Panc1 (cell line): ENCODE measurements at regions not wholly inside any gene's neighbourhood (a gene's known extent, or its start where the extent isn't known, plus 50 kb on each side); places are given as distances from the start of the nearest gene placed in this dataset.

Experiments used
- ATAC-seq: fragments of 200-7000 bp; cut with Tn5 transposase; 2 replicates; pipeline ENCODE4 v1.9.1; 2020; ENCODE audit warnings: mild to moderate bottlenecking, moderate library complexity
- BruUV-seq: library from RNA; stranded (reverse); fragments of 400-500 nt; replicated peaks from 2 replicates; lab custom pipeline; 2021; lab: Mats Ljungman, UMichigan
- CTCF ChIA-PET: fragments of 300-600 bp; sonication (Branson Sonifier 250); formaldehyde crosslinking; loops from one replicate; lab custom pipeline; 2022; ENCODE audit warnings: antibody characterized with exemption; lab: Charles Lee
- POLR2A ChIA-PET: fragments of 300-600 bp; sonication (Branson Sonifier 250); formaldehyde crosslinking; loops from one replicate; lab custom pipeline; 2022; ENCODE audit warnings: antibody characterized with exemption; lab: Charles Lee
- DNase-seq: peaks from one replicate; pipeline ENCODE4 v3.0.0-alpha.2; 2010; ENCODE audit warnings: low read depth, low spot score
- H3K27ac ChIP-seq: 2 replicates; pipeline ENCODE4 v1.5.1; 2011; ENCODE audit warnings: mild to moderate bottlenecking, low read length, inconsistent platforms
- H3K27me3 ChIP-seq: fragments of 200-500 bp; sonication (Bioruptor generic); 2 replicates; pipeline ENCODE4 v1.6.0; 2014; ENCODE audit warnings: low read length, inconsistent platforms; ENCODE audit not compliant: control insufficient read depth, insufficient read depth
- H3K36me3 ChIP-seq: fragments of 200-500 bp; sonication (Bioruptor generic); 2 replicates; pipeline ENCODE4 v1.5.1; 2014; ENCODE audit warnings: inconsistent platforms, mild to moderate bottlenecking, low read length, moderate library complexity; ENCODE audit not compliant: control insufficient read depth, insufficient read depth
- H3K4me1 ChIP-seq: 2 replicates; pipeline ENCODE4 v1.5.1; 2011; ENCODE audit warnings: inconsistent platforms, mild to moderate bottlenecking, low read length, moderate library complexity; ENCODE audit not compliant: control insufficient read depth, insufficient read depth
- H3K4me3 ChIP-seq, 2 experiments: 2 replicates each; pipeline ENCODE4 v1.5.1; 2011 to 2012; ENCODE audit warnings: low read depth in 2 of 2, low read length in 2 of 2, mild to moderate bottlenecking in 2 of 2, inconsistent platforms in 1 of 2, moderate library complexity in 1 of 2
- H3K9me3 ChIP-seq: fragments of 200-500 bp; sonication (Bioruptor generic); 2 replicates; pipeline ENCODE4 v1.5.1; 2014; ENCODE audit warnings: low read depth, mild to moderate bottlenecking, inconsistent platforms, low read length, moderate library complexity; ENCODE audit not compliant: control insufficient read depth, insufficient read depth
- CTCF ChIP-seq: fragments of 450-650 bp; IDR thresholded peaks from 2 replicates; pipeline ENCODE4 v1.5.1; 2017; ENCODE audit warnings: mild to moderate bottlenecking
- POLR2AphosphoS5 ChIP-seq: IDR thresholded peaks from 2 replicates; pipeline ENCODE4 v1.6.1; 2012; ENCODE audit warnings: mild to moderate bottlenecking, low read depth, low read length, moderate library complexity
- REST ChIP-seq, 2 experiments: IDR thresholded peaks; 2 replicates each; pipeline ENCODE4 v1.6.1; 2011 to 2012; ENCODE audit warnings: low read depth in 2 of 2, control low read depth in 1 of 2, low read length in 1 of 2, mild to moderate bottlenecking in 1 of 2, moderate library complexity in 1 of 2; ENCODE audit not compliant: insufficient read depth in 1 of 2
- SIN3A ChIP-seq: IDR thresholded peaks from 2 replicates; pipeline ENCODE4 v1.6.1; 2012; ENCODE audit warnings: low read depth, mild to moderate bottlenecking, low read length, moderate library complexity, borderline replicate concordance; ENCODE audit not compliant: insufficient read depth
- TCF7L2 ChIP-seq: IDR thresholded peaks from 2 replicates; pipeline ENCODE4 v1.6.1; 2011; ENCODE audit warnings: mild to moderate bottlenecking, low read depth, low read length, inconsistent platforms
- in situ Hi-C: cut with HindIII; loops from 2 replicates; pipeline ENCODE4 v1.10.0; 2016; ENCODE audit warnings: low sequenced_read_pairs, low pct_unique_long_range_greater_than_20kb
- intact Hi-C: fragments of 100-400 bp; cut with micrococcal nuclease; formaldehyde crosslinking; loops from one replicate; pipeline ENCODE4 v1.10.0; 2022; ENCODE audit not compliant: unreplicated experiment

GRCh38 chr14:89040460-89041256, 216.2 kb downstream of the TTC8 start:
- Histone ChIP-seq H3K4me3 (peak overlapping the region; percentile 36 to 59), H3K27ac (no peak overlapping the region), H3K9me3 (no peaks in the 10 kb centered on the region; the same call in 1 of the 2 replicates), H3K4me1 (no peaks in the 10 kb centered on the region; the same call in 1 of the 2 replicates), H3K27me3 (no peaks in the 10 kb centered on the region), H3K36me3 (no peaks in the 10 kb centered on the region)
- BruUV-seq = no TSS peak
- intact Hi-C loops = loop anchor here (5.0 to 10.0 kb wide), 2 partner anchors 377 to 864 kb away; partner anchors contain the start of gene FOXN3
- in situ Hi-C loops = no loop called here
- ChIA-PET CTCF (no interaction called here), POLR2A (interaction anchor here (0.6 kb wide), 1 partner anchor 785 kb away, joined by 4 read pairs; no protein-coding TSS in a partner anchor)
- peak; percentile 93 for ATAC-seq
- TF ChIP-seq REST (IDR thresholded peaks at IDR 0.05; ENCODE audit: insufficient read depth in 1 of 2, low read depth in 2 of 2, low read length in 1 of 2) (no peak), SIN3A (no peak), CTCF (peak; percentile 91), POLR2AphosphoS5 (no peak), TCF7L2 (peak; percentile 98)
- DNase-seq = peak; percentile 60

- Histone ChIP-seq H3K27ac (no peak overlapping the region), H3K36me3 (no peaks in the 10 kb centered on the region), H3K27me3 (no peaks in the 10 kb centered on the region), H3K9me3 (no peaks in the 10 kb centered on the region; the same call in 1 of the 2 replicates), H3K4me3 (peak overlapping the region; percentile 36 to 59; a peak in 3 of 4 replicates), H3K4me1 (no peaks in the 10 kb centered on the region; the same call in 1 of the 2 replicates)
- ATAC-seq (peak; percentile 54; the same call in 1 of the 2 replicates), DNase-seq (no peak)
- ChIA-PET POLR2A (no interaction called here), CTCF (no interaction called here)
- no peak for TF ChIP-seq SIN3A
- no TSS peak for BruUV-seq
- intact Hi-C loops (loop anchor here (5.0 to 10.0 kb wide), 2 partner anchors 376 to 864 kb away; partner anchors contain the start of gene FOXN3), in situ Hi-C loops (no loop called here)
Measured at GRCh38 chr14:89041257-89041582, 216.8 kb downstream of the TTC8 start.

GRCh38 chr14:89042021-89042420, 217.6 kb downstream of the TTC8 start:
- TF ChIP-seq POLR2AphosphoS5 (no peak), CTCF (no peak), TCF7L2 (no peak), REST (IDR thresholded peaks at IDR 0.05; ENCODE audit: insufficient read depth in 1 of 2, low read depth in 2 of 2, low read length in 1 of 2) (no peak), SIN3A (no peak)
- intact Hi-C loops (loop anchor here (5.0 to 10.0 kb wide), 2 partner anchors 375 to 863 kb away; partner anchors contain the start of gene FOXN3), in situ Hi-C loops (no loop called here)
- no peak overlapping the region for H3K4me3 ChIP-seq
- H3K36me3 ChIP-seq = no peaks in the 10 kb centered on the region
- no peak for DNase-seq
- no peaks in the 10 kb centered on the region; the same call in 1 of the 2 replicates for H3K4me1 ChIP-seq
- no TSS peak for BruUV-seq
- POLR2A ChIA-PET = no interaction called here
- H3K9me3 ChIP-seq = no peaks in the 10 kb centered on the region; the same call in 1 of the 2 replicates
- ATAC-seq = no peak
- CTCF ChIA-PET = no interaction called here
- no peaks in the 10 kb centered on the region for H3K27me3 ChIP-seq
- H3K27ac ChIP-seq = no peak overlapping the region
